Suprapubic skin (tissue), 4 donors: ENCODE measurements at regions not wholly inside any gene's neighbourhood (a gene's known extent, or its start where the extent isn't known, plus 50 kb on each side); places are given as distances from the start of the nearest gene placed in this dataset.

ENCODE experiments used
- DNase-seq, 2 donors: peaks; one replicate each; pipeline ENCODE4 v3.0.0-alpha.2; 2019; ENCODE audit warnings: low spot score in 2 of 2
- H3K27ac ChIP-seq: fragments of 200-600 bp; sonication (generic); one replicate; pipeline ENCODE4 v1.5.1; 2019
- H3K27me3 ChIP-seq: fragments of 200-600 bp; sonication (generic); one replicate; pipeline ENCODE4 v1.5.1; 2019
- H3K36me3 ChIP-seq: fragments of 200-600 bp; sonication (generic); one replicate; pipeline ENCODE4 v1.5.1; 2019
- H3K4me1 ChIP-seq: fragments of 200-600 bp; sonication (generic); one replicate; pipeline ENCODE4 v1.5.1; 2019
- H3K4me3 ChIP-seq: fragments of 200-600 bp; sonication (generic); one replicate; pipeline ENCODE4 v1.5.1; 2019; ENCODE audit warnings: mild to moderate bottlenecking
- H3K9me3 ChIP-seq: fragments of 200-600 bp; sonication (generic); one replicate; pipeline ENCODE4 v1.5.1; 2019
- EP300 ChIP-seq: sonication (generic); formaldehyde crosslinking; IDR thresholded peaks from one replicate; pipeline ENCODE4 v1.6.1; 2017; ENCODE audit warnings: antibody characterized with exemption
- POLR2A ChIP-seq, 2 donors: fragments of 450-650 bp; IDR thresholded peaks; one replicate each; pipeline ENCODE4 v1.6.1; 2017; ENCODE audit warnings: antibody characterized with exemption in 2 of 2, mild to moderate bottlenecking in 2 of 2, moderate library complexity in 2 of 2
- POLR2AphosphoS5 ChIP-seq, 3 donors: sonication (generic); formaldehyde crosslinking; IDR thresholded peaks; one replicate each; pipeline ENCODE4 v1.6.1; 2017; ENCODE audit warnings: antibody characterized with exemption in 3 of 3
- WGBS: methylation state at CpG from one replicate; pipeline ENCODE4 v1.1.5; 2018; 5-methylcytosine and 5-hydroxymethylcytosine counted together
- TF ChIP-seq, protein P1 (sequence below), 2 donors: fragments of 200-600 bp in 1 of 2; fragments of 450-650 bp in 1 of 2; sonication (generic) in 1 of 2; IDR thresholded peaks; one replicate each; pipeline ENCODE4 v1.5.1; 2016 to 2019; ENCODE audit warnings: antibody characterized with exemption in 2 of 2, mild to moderate bottlenecking in 1 of 2, moderate library complexity in 1 of 2

DNA sequence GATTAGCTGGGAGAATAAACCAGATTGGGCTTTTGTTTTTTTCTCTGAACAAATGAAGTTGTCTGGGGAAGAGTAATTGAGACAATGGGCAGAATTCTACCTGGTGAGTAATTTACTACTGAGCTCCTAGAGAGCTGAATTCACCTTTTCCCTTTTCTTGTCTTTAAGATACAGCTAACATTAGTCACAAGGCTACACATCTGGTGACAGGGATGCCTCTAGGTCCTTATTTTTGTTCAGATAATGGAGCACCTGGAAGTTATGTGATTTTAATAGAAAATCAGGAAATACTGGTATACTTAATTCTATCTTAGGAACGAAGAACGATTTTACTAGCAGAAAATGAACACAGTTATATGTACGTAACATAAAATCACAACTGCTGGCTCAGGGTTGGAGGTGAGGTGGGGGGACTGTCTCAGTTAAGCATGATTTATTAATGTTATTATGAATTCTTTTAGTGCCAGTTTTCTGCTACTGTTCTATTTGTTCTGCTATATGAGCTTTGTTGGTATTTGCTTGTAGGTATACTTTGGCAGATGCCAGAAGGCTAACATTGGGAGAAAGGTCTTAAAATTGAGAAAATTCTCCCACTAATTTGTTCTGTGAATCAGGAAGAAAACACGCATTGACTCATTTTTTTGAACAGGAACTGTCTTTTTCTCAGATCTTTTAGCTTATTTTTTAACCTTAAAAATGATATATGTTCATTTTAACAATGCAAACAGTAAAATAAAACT is 482.7 kb upstream of the RGS6 start:
- Histone ChIP-seq H3K4me1 (no peaks in the 10 kb centered on the region), H3K9me3 (no peaks in the 10 kb centered on the region), H3K4me3 (no peak overlapping the region), H3K27me3 (no peaks in the 10 kb centered on the region), H3K27ac (no peak overlapping the region), H3K36me3 (no peaks in the 10 kb centered on the region)
- WGBS = 80% methylated on average over 4 of the region's 4 CpGs
- no peak for DNase-seq
- no peak for TF ChIP-seq EP300
- TF ChIP-seq, protein P1, sequence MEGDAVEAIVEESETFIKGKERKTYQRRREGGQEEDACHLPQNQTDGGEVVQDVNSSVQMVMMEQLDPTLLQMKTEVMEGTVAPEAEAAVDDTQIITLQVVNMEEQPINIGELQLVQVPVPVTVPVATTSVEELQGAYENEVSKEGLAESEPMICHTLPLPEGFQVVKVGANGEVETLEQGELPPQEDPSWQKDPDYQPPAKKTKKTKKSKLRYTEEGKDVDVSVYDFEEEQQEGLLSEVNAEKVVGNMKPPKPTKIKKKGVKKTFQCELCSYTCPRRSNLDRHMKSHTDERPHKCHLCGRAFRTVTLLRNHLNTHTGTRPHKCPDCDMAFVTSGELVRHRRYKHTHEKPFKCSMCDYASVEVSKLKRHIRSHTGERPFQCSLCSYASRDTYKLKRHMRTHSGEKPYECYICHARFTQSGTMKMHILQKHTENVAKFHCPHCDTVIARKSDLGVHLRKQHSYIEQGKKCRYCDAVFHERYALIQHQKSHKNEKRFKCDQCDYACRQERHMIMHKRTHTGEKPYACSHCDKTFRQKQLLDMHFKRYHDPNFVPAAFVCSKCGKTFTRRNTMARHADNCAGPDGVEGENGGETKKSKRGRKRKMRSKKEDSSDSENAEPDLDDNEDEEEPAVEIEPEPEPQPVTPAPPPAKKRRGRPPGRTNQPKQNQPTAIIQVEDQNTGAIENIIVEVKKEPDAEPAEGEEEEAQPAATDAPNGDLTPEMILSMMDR (IDR thresholded peaks at IDR 0.05) = no peak
- TF ChIP-seq POLR2AphosphoS5 (IDR thresholded peaks at IDR 0.05) = no peak
- TF ChIP-seq POLR2A (IDR thresholded peaks at IDR 0.05) = no peak

DNA sequence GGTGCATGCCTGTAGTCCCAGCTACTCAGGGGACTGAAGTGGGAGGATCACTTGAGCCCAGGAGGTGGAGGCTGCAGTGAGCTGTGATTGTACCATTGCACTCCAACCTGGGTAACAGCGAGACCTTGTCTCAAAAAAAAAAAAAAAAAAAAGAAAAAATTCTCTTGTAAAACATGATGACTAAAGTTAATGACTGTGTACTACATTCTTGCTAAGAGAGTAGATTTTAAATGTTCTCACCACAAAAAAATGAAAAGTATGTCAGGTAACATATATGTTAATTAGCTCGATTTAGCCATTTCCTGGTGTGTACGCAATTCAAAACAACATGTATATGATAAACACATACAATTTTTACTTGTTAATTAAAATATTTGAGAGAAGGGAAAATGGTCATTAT is 480.7 kb upstream of the RGS6 start:
- Histone ChIP-seq H3K4me1 (no peaks in the 10 kb centered on the region), H3K27ac (no peak overlapping the region), H3K27me3 (no peaks in the 10 kb centered on the region), H3K9me3 (no peaks in the 10 kb centered on the region), H3K36me3 (no peaks in the 10 kb centered on the region), H3K4me3 (no peak overlapping the region)
- no peak for DNase-seq
- WGBS = 92% methylated on average over 3 of the region's 3 CpGs
- TF ChIP-seq, protein P1 (IDR thresholded peaks at IDR 0.05) = no peak
- TF ChIP-seq EP300 (no peak), POLR2AphosphoS5 (IDR thresholded peaks at IDR 0.05) (no peak), POLR2A (IDR thresholded peaks at IDR 0.05) (no peak)

DNA sequence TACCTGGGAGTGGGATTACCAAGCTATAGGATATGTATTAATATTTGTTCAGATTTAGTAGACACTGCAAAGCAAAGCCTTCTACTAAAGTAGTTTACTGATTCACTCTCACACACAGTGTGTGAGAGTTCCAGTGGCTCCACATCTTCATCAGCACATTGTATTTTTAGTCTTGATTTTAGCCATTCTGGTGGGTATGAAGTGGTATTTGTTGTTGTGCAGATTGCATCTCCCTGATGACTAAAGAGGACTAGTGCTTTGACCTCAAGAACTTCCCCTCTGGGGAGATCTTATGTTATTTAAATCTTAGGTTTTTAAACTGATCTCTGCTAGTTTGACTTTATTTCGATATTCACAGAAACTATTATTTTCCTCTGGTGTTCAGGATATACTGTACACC is 479.7 kb upstream of the RGS6 start:
- no peaks in the 10 kb centered on the region for H3K27me3 ChIP-seq
- H3K36me3 ChIP-seq = no peaks in the 10 kb centered on the region
- H3K4me3 ChIP-seq = no peak overlapping the region
- TF ChIP-seq POLR2AphosphoS5 (IDR thresholded peaks at IDR 0.05) (no peak), POLR2A (IDR thresholded peaks at IDR 0.05) (no peak), EP300 (no peak)
- TF ChIP-seq, protein P1 (IDR thresholded peaks at IDR 0.05) = no peak
- 74% methylated on average over 1 of the region's 1 CpG for WGBS
- H3K27ac ChIP-seq = no peak overlapping the region
- no peak for DNase-seq
- H3K9me3 ChIP-seq = no peaks in the 10 kb centered on the region
- no peaks in the 10 kb centered on the region for H3K4me1 ChIP-seq

DNA sequence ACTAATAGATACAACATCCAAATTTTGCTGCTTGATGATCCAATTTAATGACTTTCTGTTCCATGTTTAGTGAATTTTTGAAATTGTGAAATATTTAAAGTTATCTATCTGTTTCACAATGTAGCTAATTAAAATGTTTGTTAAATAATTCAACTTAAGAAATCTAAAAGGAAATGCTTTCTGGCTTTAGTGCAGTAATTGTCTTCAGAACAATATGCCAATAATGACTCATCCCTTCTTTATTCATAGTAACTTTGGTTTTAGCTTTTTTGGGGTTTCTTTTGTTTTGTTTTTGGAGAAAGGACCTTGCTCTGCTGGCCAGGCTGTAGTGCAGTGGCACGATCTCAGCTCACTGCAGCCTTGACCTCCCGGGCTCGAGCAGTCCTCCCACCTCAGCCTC is 479.2 kb upstream of the RGS6 start:
- Histone ChIP-seq H3K36me3 (no peaks in the 10 kb centered on the region), H3K4me3 (no peak overlapping the region), H3K9me3 (no peaks in the 10 kb centered on the region), H3K27me3 (no peaks in the 10 kb centered on the region), H3K27ac (no peak overlapping the region), H3K4me1 (no peaks in the 10 kb centered on the region)
- TF ChIP-seq POLR2A (IDR thresholded peaks at IDR 0.05) = no peak
- no peak for TF ChIP-seq POLR2AphosphoS5 (IDR thresholded peaks at IDR 0.05)
- TF ChIP-seq, protein P1 (IDR thresholded peaks at IDR 0.05) = no peak
- no peak for TF ChIP-seq EP300
- no peak for DNase-seq
- WGBS = 73% methylated on average over 3 of the region's 3 CpGs

DNA sequence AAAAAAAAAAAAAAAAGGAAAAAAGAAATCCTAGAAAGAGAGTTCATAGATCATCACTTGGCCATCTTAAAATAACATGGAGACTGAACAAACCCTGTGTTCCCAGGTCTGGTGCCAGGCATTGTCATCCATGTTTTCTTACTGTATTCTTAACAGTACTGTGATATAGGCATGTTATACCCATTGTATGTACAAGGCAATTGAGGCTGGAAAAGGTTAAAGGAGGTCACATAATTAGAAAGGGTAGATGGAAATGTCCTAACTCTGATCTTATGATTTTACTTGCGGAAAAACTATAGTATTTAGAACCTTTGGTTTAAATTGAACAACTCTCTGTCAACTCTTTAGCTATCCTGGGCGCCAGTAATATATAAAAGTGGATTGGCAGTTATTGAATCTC is 478.2 kb upstream of the RGS6 start:
- no peak overlapping the region for H3K4me3 ChIP-seq
- H3K36me3 ChIP-seq = no peaks in the 10 kb centered on the region

More for the DNA sequence above, 478.2 kb upstream of the RGS6 start:
- no peak for DNase-seq
- no peak for TF ChIP-seq EP300
- TF ChIP-seq, protein P1 (IDR thresholded peaks at IDR 0.05) = no peak
- Histone ChIP-seq H3K4me1 (no peaks in the 10 kb centered on the region), H3K27ac (no peak overlapping the region), H3K27me3 (no peaks in the 10 kb centered on the region), H3K9me3 (no peaks in the 10 kb centered on the region)
- WGBS = 49% methylated on average over 2 of the region's 2 CpGs
